Astrocyte of the spinal cord (primary cell): ENCODE measurements at regions not wholly inside any gene's neighbourhood (a gene's known extent, or its start where the extent isn't known, plus 50 kb on each side); places are given as distances from the start of the nearest gene placed in this dataset.

ENCODE experiments used
- DNase-seq: peaks from one replicate; pipeline ENCODE4 v3.0.0; 2011; ENCODE audit warnings: low read depth, low spot score
- H3K4me3 ChIP-seq: 2 replicates; pipeline ENCODE4 v1.5.1; 2011; ENCODE audit warnings: low read depth, mild to moderate bottlenecking, low read length, moderate library complexity
- in situ Hi-C: cut with HindIII; loops from 2 replicates; pipeline ENCODE4 v1.10.0; 2017; ENCODE audit warnings: low sequenced_read_pairs
- TF ChIP-seq, protein P1 (sequence below): IDR thresholded peaks from 2 replicates; pipeline ENCODE4 v1.5.1; 2012; ENCODE audit warnings: low read depth, mild to moderate bottlenecking, low read length, inconsistent platforms

DNA sequence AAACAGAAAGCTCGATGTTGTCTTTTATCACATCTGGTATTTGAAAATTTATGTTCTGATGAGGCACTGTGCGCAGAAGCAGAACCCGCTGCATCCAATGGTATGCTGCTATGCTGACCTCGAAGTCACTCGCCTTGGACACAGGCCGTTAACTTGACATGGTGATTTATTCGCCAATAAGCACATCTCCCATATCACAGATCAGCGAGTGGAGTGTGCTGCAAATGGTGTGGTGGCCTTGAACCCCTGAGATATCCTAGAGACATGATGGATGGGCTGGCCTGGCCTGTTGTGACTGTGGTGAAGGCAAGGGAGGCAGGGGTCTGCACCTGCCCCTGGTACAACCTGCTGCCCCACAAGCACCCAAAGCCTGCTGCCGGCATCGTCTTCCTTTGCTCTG lies 175.4 kb upstream of the FRG1 start:
- no peak overlapping the region for H3K4me3 ChIP-seq
- TF ChIP-seq, protein P1, sequence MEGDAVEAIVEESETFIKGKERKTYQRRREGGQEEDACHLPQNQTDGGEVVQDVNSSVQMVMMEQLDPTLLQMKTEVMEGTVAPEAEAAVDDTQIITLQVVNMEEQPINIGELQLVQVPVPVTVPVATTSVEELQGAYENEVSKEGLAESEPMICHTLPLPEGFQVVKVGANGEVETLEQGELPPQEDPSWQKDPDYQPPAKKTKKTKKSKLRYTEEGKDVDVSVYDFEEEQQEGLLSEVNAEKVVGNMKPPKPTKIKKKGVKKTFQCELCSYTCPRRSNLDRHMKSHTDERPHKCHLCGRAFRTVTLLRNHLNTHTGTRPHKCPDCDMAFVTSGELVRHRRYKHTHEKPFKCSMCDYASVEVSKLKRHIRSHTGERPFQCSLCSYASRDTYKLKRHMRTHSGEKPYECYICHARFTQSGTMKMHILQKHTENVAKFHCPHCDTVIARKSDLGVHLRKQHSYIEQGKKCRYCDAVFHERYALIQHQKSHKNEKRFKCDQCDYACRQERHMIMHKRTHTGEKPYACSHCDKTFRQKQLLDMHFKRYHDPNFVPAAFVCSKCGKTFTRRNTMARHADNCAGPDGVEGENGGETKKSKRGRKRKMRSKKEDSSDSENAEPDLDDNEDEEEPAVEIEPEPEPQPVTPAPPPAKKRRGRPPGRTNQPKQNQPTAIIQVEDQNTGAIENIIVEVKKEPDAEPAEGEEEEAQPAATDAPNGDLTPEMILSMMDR = no peak
- no peak for DNase-seq
- in situ Hi-C loops = no loop called here

DNA sequence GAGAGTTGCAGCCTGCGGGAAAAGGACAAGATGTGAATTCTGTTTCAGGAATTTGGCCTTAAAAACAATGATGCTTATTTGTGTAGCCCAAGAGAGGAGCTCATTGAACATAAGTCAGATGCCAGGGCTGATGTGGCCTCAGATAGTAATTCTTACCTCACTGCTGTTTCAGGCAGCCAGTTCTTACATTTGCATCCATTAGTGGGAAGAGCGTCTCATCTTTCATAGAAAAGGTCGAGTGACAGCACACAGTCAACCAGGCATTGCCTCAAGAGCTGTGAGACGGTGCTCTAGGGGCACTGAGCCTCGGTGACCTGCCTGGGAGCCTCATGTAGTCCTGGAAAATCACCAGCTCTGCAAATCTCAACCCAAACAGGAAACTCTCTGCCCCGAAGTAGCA lies 174.9 kb upstream of the FRG1 start:
- H3K4me3 ChIP-seq = no peak overlapping the region
- TF ChIP-seq, protein P1 = no peak
- in situ Hi-C loops = no loop called here
- DNase-seq = no peak

DNA sequence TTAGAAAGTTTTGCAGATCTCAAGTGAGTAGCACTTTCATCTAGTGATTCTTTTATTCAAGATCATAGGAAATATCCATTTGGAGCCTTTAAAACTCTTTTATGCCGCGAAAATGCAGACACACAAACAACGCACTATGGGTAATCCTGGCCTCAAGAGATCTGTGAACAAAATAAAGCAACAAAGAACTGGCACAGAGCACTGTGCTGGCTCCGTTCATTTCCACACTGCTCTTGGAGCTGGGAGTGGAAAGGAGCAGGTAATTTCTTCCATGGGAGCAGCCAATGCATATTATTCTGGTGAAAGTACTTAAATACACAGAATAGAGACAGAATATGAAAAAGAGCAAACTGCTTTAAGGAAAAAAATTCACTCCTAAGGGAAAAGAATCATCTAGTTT lies 172.7 kb upstream of the FRG1 start:
- TF ChIP-seq, protein P1 = no peak
- DNase-seq = no peak
- in situ Hi-C loops = no loop called here

DNA sequence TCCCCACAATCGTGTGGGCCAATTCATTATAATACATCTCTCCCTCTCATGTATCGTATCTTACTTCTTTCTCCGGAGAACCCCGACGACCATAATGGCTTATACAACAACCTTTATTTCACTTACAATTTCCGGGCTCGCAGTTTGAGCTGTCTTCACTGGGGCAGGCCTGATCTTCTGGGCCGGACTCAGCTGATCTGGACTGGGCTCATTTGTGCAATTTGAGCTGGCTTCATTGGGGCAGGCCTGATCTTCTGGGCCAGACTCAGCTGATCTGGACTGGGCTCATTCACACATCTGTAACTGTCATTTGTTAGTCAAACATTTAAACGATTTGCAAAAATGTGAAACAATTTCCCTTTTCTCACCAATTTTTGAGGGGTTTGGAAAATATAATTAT lies 171.5 kb upstream of the FRG1 start:
- H3K4me3 ChIP-seq = no peak overlapping the region
- no peak for DNase-seq
- TF ChIP-seq, protein P1 = no peak
- in situ Hi-C loops = no loop called here

More for the DNA sequence above, 172.7 kb upstream of the FRG1 start:
- H3K4me3 ChIP-seq = no peak overlapping the region

DNA sequence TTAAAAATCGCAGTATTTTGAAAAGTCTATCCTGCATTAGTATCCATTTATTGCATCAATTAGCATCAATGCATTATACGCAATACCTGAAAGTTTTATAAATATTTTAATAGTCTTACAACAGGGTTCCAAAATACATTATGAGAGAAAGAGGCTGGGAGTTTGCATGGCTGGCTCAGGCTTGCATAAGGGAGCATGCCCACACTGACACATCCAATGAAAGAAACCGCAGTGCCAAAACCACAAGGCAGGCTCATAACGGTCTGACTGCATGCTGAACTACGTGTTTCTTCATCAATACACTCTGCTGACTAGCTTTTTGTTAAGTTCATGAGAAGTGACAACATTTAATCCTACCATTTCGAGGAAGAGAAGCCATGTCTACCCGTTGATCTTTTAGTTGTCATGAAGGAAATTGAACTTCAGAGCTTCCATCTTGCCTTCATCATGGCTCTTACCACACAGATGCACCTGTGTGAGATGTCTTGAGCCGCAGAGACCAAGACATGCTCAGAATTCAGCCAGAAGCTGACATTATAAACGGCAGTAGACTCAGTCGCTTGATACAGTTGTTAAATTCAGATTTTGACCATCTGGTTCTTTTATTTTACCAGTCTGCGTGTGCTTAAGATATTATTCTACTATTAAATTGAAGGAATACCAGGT lies 168.8 kb upstream of the FRG1 start:
- in situ Hi-C loops = no loop called here
- TF ChIP-seq, protein P1 = no peak
- no peak overlapping the region for H3K4me3 ChIP-seq
- DNase-seq = no peak

DNA sequence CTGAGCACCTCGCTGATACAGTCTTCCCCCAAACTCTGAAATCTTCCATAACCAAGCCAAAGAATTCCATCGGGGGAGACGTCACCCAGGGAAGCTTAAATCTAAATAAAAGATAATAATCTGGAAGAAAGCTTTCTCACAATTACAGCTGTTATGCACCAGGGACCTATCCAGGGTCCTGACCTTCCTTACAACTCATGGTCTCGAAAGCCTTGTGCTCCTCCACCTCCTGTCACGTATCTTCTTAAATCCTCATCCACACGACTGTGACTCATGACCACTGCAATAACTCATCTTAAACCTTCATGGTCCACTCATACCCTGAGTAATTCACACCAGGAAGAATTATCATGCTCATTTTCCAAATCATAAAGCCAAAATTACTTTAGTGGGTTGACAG lies 166.8 kb upstream of the FRG1 start:
- no peak for DNase-seq
- H3K4me3 ChIP-seq = no peak overlapping the region
- in situ Hi-C loops = no loop called here
- TF ChIP-seq, protein P1 = no peak
